ENCODE measurements at regions not wholly inside any gene's neighbourhood (a gene's known extent, or its start where the extent isn't known, plus 50 kb on each side); places are given as distances from the start of the nearest gene placed in this dataset.

- TF ChIP-seq POLR2AphosphoS5 (IDR thresholded peaks at IDR 0.05): no peak
- TF ChIP-seq CTCF (IDR thresholded peaks at IDR 0.05): no peak
These were observed 66.8 kb upstream of the UNC13C start for GRCh38 chr15:53911431-53911830.
